ENCODE measurements at regions not wholly inside any gene's neighbourhood (a gene's known extent, or its start where the extent isn't known, plus 50 kb on each side); places are given as distances from the start of the nearest gene placed in this dataset.

- TF ChIP-seq, protein P1, sequence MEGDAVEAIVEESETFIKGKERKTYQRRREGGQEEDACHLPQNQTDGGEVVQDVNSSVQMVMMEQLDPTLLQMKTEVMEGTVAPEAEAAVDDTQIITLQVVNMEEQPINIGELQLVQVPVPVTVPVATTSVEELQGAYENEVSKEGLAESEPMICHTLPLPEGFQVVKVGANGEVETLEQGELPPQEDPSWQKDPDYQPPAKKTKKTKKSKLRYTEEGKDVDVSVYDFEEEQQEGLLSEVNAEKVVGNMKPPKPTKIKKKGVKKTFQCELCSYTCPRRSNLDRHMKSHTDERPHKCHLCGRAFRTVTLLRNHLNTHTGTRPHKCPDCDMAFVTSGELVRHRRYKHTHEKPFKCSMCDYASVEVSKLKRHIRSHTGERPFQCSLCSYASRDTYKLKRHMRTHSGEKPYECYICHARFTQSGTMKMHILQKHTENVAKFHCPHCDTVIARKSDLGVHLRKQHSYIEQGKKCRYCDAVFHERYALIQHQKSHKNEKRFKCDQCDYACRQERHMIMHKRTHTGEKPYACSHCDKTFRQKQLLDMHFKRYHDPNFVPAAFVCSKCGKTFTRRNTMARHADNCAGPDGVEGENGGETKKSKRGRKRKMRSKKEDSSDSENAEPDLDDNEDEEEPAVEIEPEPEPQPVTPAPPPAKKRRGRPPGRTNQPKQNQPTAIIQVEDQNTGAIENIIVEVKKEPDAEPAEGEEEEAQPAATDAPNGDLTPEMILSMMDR (IDR thresholded peaks at IDR 0.05) = no peak
- no peak for TF ChIP-seq POLR2A (IDR thresholded peaks at IDR 0.05)
- TF ChIP-seq POLR2AphosphoS5 (IDR thresholded peaks at IDR 0.05) = no peak
- no peak for TF ChIP-seq EP300 (IDR thresholded peaks at IDR 0.05; ENCODE audit: low read depth)
Observed at GRCh38 chr15:81945014-81945615, 100.7 kb downstream of the MEX3B start.

Data from transverse colon (tissue), 4 donors.